Parathyroid adenoma (tissue), 2 donors: ENCODE measurements at regions not wholly inside any gene's neighbourhood (a gene's known extent, or its start where the extent isn't known, plus 50 kb on each side); places are given as distances from the start of the nearest gene placed in this dataset.

ENCODE experiments used
- H2AFZ ChIP-seq: fragments of 300-600 bp; sonication (generic); one replicate; pipeline ENCODE4 v1.7.0; 2017; ENCODE audit warnings: antibody characterized with exemption, mild to moderate bottlenecking
- H3K27ac ChIP-seq: fragments of 300-600 bp; sonication (generic); one replicate; pipeline ENCODE4 v1.7.0; 2017
- H3K27me3 ChIP-seq: fragments of 300-600 bp; sonication (generic); one replicate; pipeline ENCODE4 v1.7.0; 2017; ENCODE audit warnings: low read length; ENCODE audit not compliant: control insufficient read depth, insufficient read depth
- H3K36me3 ChIP-seq: fragments of 300-600 bp; sonication (generic); one replicate; pipeline ENCODE4 v1.7.0; 2017; ENCODE audit warnings: low read length; ENCODE audit not compliant: control insufficient read depth, insufficient read depth
- H3K4me1 ChIP-seq: fragments of 300-600 bp; sonication (generic); one replicate; pipeline ENCODE4 v1.7.0; 2017; ENCODE audit warnings: control low read depth
- H3K4me2 ChIP-seq: fragments of 300-600 bp; sonication (generic); one replicate; pipeline ENCODE4 v1.7.0; 2017; ENCODE audit warnings: low read length
- H3K4me3 ChIP-seq: fragments of 300-600 bp; sonication (generic); one replicate; pipeline ENCODE4 v1.7.0; 2017; ENCODE audit warnings: low read depth, low read length
- H3K79me2 ChIP-seq: fragments of 300-600 bp; sonication (generic); one replicate; pipeline ENCODE4 v1.7.0; 2017; ENCODE audit warnings: control low read depth
- H3K9ac ChIP-seq: fragments of 300-600 bp; sonication (generic); one replicate; pipeline ENCODE4 v1.7.0; 2017; ENCODE audit warnings: mild to moderate bottlenecking
- H3K9me3 ChIP-seq: fragments of 300-600 bp; sonication (generic); one replicate; pipeline ENCODE4 v1.7.0; 2017; ENCODE audit warnings: low read length; ENCODE audit not compliant: control insufficient read depth
- CTCF ChIP-seq: fragments of 300-600 bp; sonication (generic); IDR thresholded peaks from one replicate; pipeline ENCODE4 v1.7.0; 2017; ENCODE audit warnings: antibody characterized with exemption, mild to moderate bottlenecking
- donor health status: primary hyperparathyroidism.

- H3K4me3 ChIP-seq: no peak overlapping the region
- H3K9me3 ChIP-seq: no peaks in the 10 kb centered on the region
Observed at GRCh38 chr5:130333089-130333488, 428.8 kb downstream of the CHSY3 start.

GRCh38 chr5:130331332-130331731 is 427.1 kb downstream of the CHSY3 start:
- Histone ChIP-seq H3K4me1 (no peaks in the 10 kb centered on the region), H3K79me2 (no peaks in the 10 kb centered on the region), H3K9me3 (no peaks in the 10 kb centered on the region)

More at GRCh38 chr5:130333089-130333488, 428.8 kb downstream of the CHSY3 start:
- H3K9ac ChIP-seq: no peak overlapping the region
- H3K36me3 ChIP-seq: no peaks in the 10 kb centered on the region
- no peak for TF ChIP-seq CTCF
- H3K27ac ChIP-seq: no peak overlapping the region
- no peaks in the 10 kb centered on the region for H3K27me3 ChIP-seq
- no peaks in the 10 kb centered on the region for H3K4me1 ChIP-seq
- H3K4me2 ChIP-seq: no peak overlapping the region
- H2AFZ ChIP-seq: no peak overlapping the region
- H3K79me2 ChIP-seq: no peaks in the 10 kb centered on the region

GRCh38 chr5:130324953-130325671 is 420.8 kb downstream of the CHSY3 start:
- Histone ChIP-seq H3K27ac (no peak overlapping the region), H3K9me3 (no peaks in the 10 kb centered on the region), H3K79me2 (no peaks in the 10 kb centered on the region), H3K9ac (no peak overlapping the region), H3K4me1 (no peaks in the 10 kb centered on the region), H3K27me3 (no peaks in the 10 kb centered on the region), H3K4me2 (no peak overlapping the region), H3K4me3 (no peak overlapping the region), H2AFZ (no peak overlapping the region), H3K36me3 (no peaks in the 10 kb centered on the region)
- no peak for TF ChIP-seq CTCF

More at GRCh38 chr5:130331332-130331731, 427.1 kb downstream of the CHSY3 start:
- no peak for TF ChIP-seq CTCF
- Histone ChIP-seq H3K27me3 (no peaks in the 10 kb centered on the region), H3K36me3 (no peaks in the 10 kb centered on the region), H3K9ac (no peak overlapping the region), H3K4me3 (no peak overlapping the region), H3K27ac (no peak overlapping the region), H2AFZ (no peak overlapping the region), H3K4me2 (no peak overlapping the region)

- H2AFZ ChIP-seq: no peak overlapping the region
- no peaks in the 10 kb centered on the region for H3K9me3 ChIP-seq
- H3K4me2 ChIP-seq: no peak overlapping the region
- H3K4me1 ChIP-seq: no peaks in the 10 kb centered on the region
- H3K36me3 ChIP-seq: no peaks in the 10 kb centered on the region
- no peak overlapping the region for H3K27ac ChIP-seq
- no peak overlapping the region for H3K4me3 ChIP-seq
- no peak overlapping the region for H3K9ac ChIP-seq
- H3K27me3 ChIP-seq: no peaks in the 10 kb centered on the region
- no peak for TF ChIP-seq CTCF
- H3K79me2 ChIP-seq: no peaks in the 10 kb centered on the region
Observed at GRCh38 chr5:130323804-130324454, 419.7 kb downstream of the CHSY3 start.
